COLO668 (cell line): ENCODE measurements at regions not wholly inside any gene's neighbourhood (a gene's known extent, or its start where the extent isn't known, plus 50 kb on each side); places are given as distances from the start of the nearest gene placed in this dataset.

Experiments used
- DNase-seq: peaks from one replicate; lab custom pipeline; 2025; ENCODE audit not compliant: unreplicated experiment; lab: John Stamatoyannopoulos, UW

- no peak for DNase-seq
Observed at GRCh38 chr6:105851606-105852005, 234.5 kb upstream of the PRDM1 start.

GRCh38 chr6:105851113-105851580, 235.0 kb upstream of the PRDM1 start:
- DNase-seq: no peak

GRCh38 chr6:105850261-105851112, 235.6 kb upstream of the PRDM1 start:
- no peak for DNase-seq

GRCh38 chr6:105849746-105850145, 236.4 kb upstream of the PRDM1 start:
- DNase-seq: no peak

GRCh38 chr6:105847433-105847832, 238.7 kb upstream of the PRDM1 start:
- DNase-seq: no peak

- DNase-seq: no peak
Observed at GRCh38 chr6:105844275-105844883, 241.8 kb upstream of the PRDM1 start.

GRCh38 chr6:105839266-105839665, 246.9 kb upstream of the PRDM1 start:
- DNase-seq: no peak

GRCh38 chr6:105838171-105838570, 248.0 kb upstream of the PRDM1 start:
- no peak for DNase-seq

- no peak for DNase-seq
Observed at GRCh38 chr6:105836889-105837288, 249.2 kb upstream of the PRDM1 start.

GRCh38 chr6:105836379-105836778, 249.8 kb upstream of the PRDM1 start:
- no peak for DNase-seq

- DNase-seq: peak; percentile 1
Observed at GRCh38 chr6:105835373-105835772, 250.8 kb upstream of the PRDM1 start.

- DNase-seq: no peak
Observed at GRCh38 chr6:105833959-105834947, 251.9 kb upstream of the PRDM1 start.

GRCh38 chr6:105832313-105832761, 253.8 kb upstream of the PRDM1 start:
- DNase-seq: no peak

- DNase-seq: no peak
Observed at GRCh38 chr6:105831311-105832097, 254.6 kb upstream of the PRDM1 start.

GRCh38 chr6:105825210-105825609, 260.9 kb upstream of the PRDM1 start:
- no peak for DNase-seq

- no peak for DNase-seq
Observed at GRCh38 chr6:105824732-105825131, 261.4 kb upstream of the PRDM1 start.

- DNase-seq: no peak
Observed at GRCh38 chr6:105821777-105822176, 264.4 kb upstream of the PRDM1 start.

- DNase-seq: no peak
Observed at GRCh38 chr6:105821027-105821426, 265.1 kb upstream of the PRDM1 start.

- no peak for DNase-seq
Observed at GRCh38 chr6:105819745-105820144, 266.4 kb upstream of the PRDM1 start.

- no peak for DNase-seq
Observed at GRCh38 chr6:105818505-105818904, 267.6 kb upstream of the PRDM1 start.
